Smooth muscle cell (in vitro differentiated cells): ENCODE measurements at regions not wholly inside any gene's neighbourhood (a gene's known extent, or its start where the extent isn't known, plus 50 kb on each side); places are given as distances from the start of the nearest gene placed in this dataset.

ENCODE experiments used
- DNase-seq: peaks from one replicate; lab custom pipeline; 2025; ENCODE audit not compliant: unreplicated experiment; lab: John Stamatoyannopoulos, UW
- H2AFZ ChIP-seq: fragments of 200-600 bp; sonication (generic); 2 replicates; pipeline ENCODE4 v1.6.0; 2016; ENCODE audit warnings: antibody characterized with exemption, low read depth, mild to moderate bottlenecking
- H3F3A ChIP-seq: fragments of 200-600 bp; sonication (generic); 2 replicates; pipeline ENCODE4 v1.6.0; 2017; ENCODE audit warnings: antibody characterized with exemption, low read depth
- H3K27ac ChIP-seq: fragments of 200-600 bp; sonication (generic); 2 replicates; pipeline ENCODE4 v1.5.1; 2016; ENCODE audit warnings: low read depth, mild to moderate bottlenecking
- H3K27me3 ChIP-seq: fragments of 200-600 bp; sonication (generic); 2 replicates; pipeline ENCODE4 v1.6.1; 2016; ENCODE audit warnings: low read depth, mild to moderate bottlenecking
- H3K36me3 ChIP-seq: fragments of 200-600 bp; sonication (generic); 2 replicates; pipeline ENCODE4 v1.5.1; 2016; ENCODE audit warnings: low read depth
- H3K4me1 ChIP-seq: fragments of 200-600 bp; sonication (generic); 2 replicates; pipeline ENCODE4 v1.5.1; 2016; ENCODE audit warnings: low read depth
- H3K4me2 ChIP-seq: fragments of 200-600 bp; sonication (generic); 2 replicates; pipeline ENCODE4 v1.6.0; 2016; ENCODE audit warnings: mild to moderate bottlenecking
- H3K4me3 ChIP-seq: fragments of 200-600 bp; sonication (generic); 2 replicates; pipeline ENCODE4 v1.5.1; 2016; ENCODE audit warnings: mild to moderate bottlenecking
- H3K79me2 ChIP-seq: fragments of 200-600 bp; sonication (generic); 2 replicates; pipeline ENCODE4 v1.6.0; 2016; ENCODE audit warnings: low read depth, mild to moderate bottlenecking
- H3K9ac ChIP-seq: fragments of 200-600 bp; sonication (generic); 2 replicates; pipeline ENCODE4 v1.6.0; 2016; ENCODE audit warnings: low read depth
- H3K9me3 ChIP-seq: fragments of 200-600 bp; sonication (generic); replicated peaks from 2 replicates; pipeline ENCODE4 v1.5.1; 2016; ENCODE audit warnings: low read depth
- H4K20me1 ChIP-seq: fragments of 200-600 bp; sonication (generic); 2 replicates; pipeline ENCODE4 v1.6.0; 2016; ENCODE audit warnings: low read depth
- WGBS: methylation state at CpG from one replicate; pipeline ENCODE4 v1.1.7; 2016; ENCODE audit warnings: low lambda C conversion rate; 5-methylcytosine and 5-hydroxymethylcytosine counted together
- TF ChIP-seq, protein P1 (sequence below): fragments of 200-600 bp; sonication (generic); IDR thresholded peaks from 2 replicates; pipeline ENCODE4 v1.5.1; 2017; ENCODE audit warnings: borderline replicate concordance, mild to moderate bottlenecking, antibody characterized with exemption; ENCODE audit not compliant: insufficient read depth, poor library complexity, severe bottlenecking

DNA sequence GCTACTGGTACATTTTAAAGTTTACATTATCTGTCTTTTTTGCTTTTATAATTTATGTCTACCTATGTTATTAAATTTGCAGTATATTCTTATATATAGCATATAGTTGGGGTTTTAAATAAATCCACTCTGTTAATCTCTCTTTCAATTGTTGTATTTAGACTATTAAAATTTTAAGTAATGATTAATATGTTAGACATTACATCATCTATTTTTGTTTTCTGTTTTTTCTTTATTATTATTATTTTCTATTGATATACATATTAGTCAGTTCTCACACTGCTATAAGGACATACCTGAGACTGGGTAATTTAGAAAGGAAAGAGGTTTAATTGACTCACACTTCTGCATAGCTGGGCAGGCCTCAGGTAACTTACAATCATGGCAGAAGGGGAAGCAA, 1338.2 kb upstream of the GJE1 start:
- no peak for DNase-seq
- Histone ChIP-seq H3F3A (no peaks in the 10 kb centered on the region), H2AFZ (no peak overlapping the region), H4K20me1 (no peaks in the 10 kb centered on the region), H3K4me2 (no peak overlapping the region), H3K9me3 (no peaks in the 10 kb centered on the region), H3K27me3 (no peaks in the 10 kb centered on the region), H3K27ac (no peak overlapping the region), H3K4me3 (no peak overlapping the region), H3K36me3 (no peaks in the 10 kb centered on the region), H3K79me2 (no peaks in the 10 kb centered on the region), H3K9ac (no peak overlapping the region), H3K4me1 (no peaks in the 10 kb centered on the region)
- TF ChIP-seq, protein P1, sequence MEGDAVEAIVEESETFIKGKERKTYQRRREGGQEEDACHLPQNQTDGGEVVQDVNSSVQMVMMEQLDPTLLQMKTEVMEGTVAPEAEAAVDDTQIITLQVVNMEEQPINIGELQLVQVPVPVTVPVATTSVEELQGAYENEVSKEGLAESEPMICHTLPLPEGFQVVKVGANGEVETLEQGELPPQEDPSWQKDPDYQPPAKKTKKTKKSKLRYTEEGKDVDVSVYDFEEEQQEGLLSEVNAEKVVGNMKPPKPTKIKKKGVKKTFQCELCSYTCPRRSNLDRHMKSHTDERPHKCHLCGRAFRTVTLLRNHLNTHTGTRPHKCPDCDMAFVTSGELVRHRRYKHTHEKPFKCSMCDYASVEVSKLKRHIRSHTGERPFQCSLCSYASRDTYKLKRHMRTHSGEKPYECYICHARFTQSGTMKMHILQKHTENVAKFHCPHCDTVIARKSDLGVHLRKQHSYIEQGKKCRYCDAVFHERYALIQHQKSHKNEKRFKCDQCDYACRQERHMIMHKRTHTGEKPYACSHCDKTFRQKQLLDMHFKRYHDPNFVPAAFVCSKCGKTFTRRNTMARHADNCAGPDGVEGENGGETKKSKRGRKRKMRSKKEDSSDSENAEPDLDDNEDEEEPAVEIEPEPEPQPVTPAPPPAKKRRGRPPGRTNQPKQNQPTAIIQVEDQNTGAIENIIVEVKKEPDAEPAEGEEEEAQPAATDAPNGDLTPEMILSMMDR, result no peak

DNA sequence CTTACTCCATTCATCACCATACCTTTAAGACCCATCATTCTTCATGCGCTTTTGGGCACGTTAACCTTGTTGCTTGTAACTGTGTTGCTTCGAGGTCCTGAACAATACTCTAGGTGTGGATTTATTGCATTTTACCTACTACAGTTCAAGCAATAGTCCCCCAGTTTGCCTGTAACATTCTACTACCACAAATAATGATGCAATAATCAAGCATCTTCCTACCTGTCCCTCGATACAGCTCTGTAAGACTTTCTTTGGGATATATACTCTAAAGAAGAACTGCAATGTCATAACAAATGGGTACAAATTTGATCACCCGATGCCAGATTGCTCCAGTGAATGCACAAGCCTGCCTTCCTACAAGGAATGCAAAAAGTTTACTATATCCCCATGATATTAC, 1342.6 kb upstream of the GJE1 start:
- Histone ChIP-seq H3K27me3 (no peaks in the 10 kb centered on the region), H3K9ac (no peak overlapping the region), H3K4me2 (no peak overlapping the region), H3K36me3 (no peaks in the 10 kb centered on the region), H4K20me1 (no peaks in the 10 kb centered on the region), H3K27ac (no peak overlapping the region), H3K9me3 (no peaks in the 10 kb centered on the region), H3K79me2 (no peaks in the 10 kb centered on the region), H2AFZ (no peak overlapping the region), H3K4me1 (no peaks in the 10 kb centered on the region), H3F3A (no peaks in the 10 kb centered on the region), H3K4me3 (no peak overlapping the region)
- no peak for DNase-seq
- 92% methylated on average over 5 of the region's 5 CpGs for WGBS
- TF ChIP-seq, protein P1, result no peak

DNA sequence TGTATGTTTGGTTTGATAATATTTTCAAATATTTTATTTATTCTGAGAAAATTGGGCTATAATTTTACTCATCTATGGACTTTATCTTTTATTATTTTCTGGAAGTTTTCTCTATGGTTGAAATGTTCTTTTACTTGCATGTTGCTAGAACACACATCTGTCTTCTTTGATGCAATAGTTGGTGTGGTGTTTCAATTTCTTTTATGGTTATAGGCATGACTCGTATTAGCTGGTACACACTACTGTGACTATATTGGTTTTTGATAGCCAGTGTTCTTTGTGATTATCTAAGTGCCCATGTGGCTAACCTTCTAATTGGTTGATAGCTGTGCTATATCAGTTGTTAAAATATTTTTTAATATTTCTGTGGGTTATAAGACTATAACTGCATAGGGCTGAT, 1343.3 kb upstream of the GJE1 start:
- no peak for DNase-seq
- 89% methylated on average over 1 of the region's 1 CpG for WGBS
- Histone ChIP-seq H3K9me3 (no peaks in the 10 kb centered on the region), H3K4me3 (no peak overlapping the region), H3K9ac (no peak overlapping the region), H4K20me1 (no peaks in the 10 kb centered on the region), H3K4me2 (no peak overlapping the region), H3K27me3 (no peaks in the 10 kb centered on the region), H3K79me2 (no peaks in the 10 kb centered on the region), H3K36me3 (no peaks in the 10 kb centered on the region), H2AFZ (no peak overlapping the region), H3K4me1 (no peaks in the 10 kb centered on the region), H3K27ac (no peak overlapping the region), H3F3A (no peaks in the 10 kb centered on the region)
- TF ChIP-seq, protein P1, result no peak

DNA sequence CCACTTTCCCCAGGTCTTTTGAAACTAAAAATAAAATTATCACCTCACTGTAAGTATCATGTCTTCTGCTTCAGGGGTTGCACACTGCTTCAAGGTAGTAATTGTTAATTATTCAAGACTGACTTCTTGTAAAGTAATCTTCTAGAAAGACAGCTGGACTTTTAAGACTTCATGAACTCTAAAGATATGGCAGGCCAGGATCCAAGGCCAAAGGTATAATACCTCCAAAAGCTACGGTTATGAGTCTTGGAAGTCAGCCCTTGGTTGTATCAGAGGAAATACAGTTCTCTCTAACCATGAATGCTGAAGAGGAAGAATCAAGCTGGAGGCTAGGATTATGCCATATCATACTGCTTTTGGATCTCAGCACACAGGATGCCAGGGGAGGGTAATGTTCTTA, 1346.8 kb upstream of the GJE1 start:
- Histone ChIP-seq H3K9me3 (no peaks in the 10 kb centered on the region), H3K36me3 (no peaks in the 10 kb centered on the region), H3K9ac (no peak overlapping the region), H3K79me2 (no peaks in the 10 kb centered on the region), H3K27ac (no peak overlapping the region), H2AFZ (no peak overlapping the region), H3K4me1 (no peaks in the 10 kb centered on the region), H4K20me1 (no peaks in the 10 kb centered on the region), H3K27me3 (no peaks in the 10 kb centered on the region), H3K4me3 (no peak overlapping the region), H3F3A (no peaks in the 10 kb centered on the region), H3K4me2 (no peak overlapping the region)
- TF ChIP-seq, protein P1, result no peak
- WGBS, result 94% methylated on average over 1 of the region's 1 CpG
- no peak for DNase-seq
